Peyer's patch (tissue), 4 donors: ENCODE measurements at regions not wholly inside any gene's neighbourhood (a gene's known extent, or its start where the extent isn't known, plus 50 kb on each side); places are given as distances from the start of the nearest gene placed in this dataset.

Source experiments
- POLR2A ChIP-seq, 2 donors: fragments of 450-650 bp; IDR thresholded peaks; one replicate each; pipeline ENCODE4 v1.5.1; 2017; ENCODE audit warnings: antibody characterized with exemption in 2 of 2, mild to moderate bottlenecking in 2 of 2, moderate library complexity in 2 of 2
- TF ChIP-seq, protein P1 (sequence below), 6 experiments: fragments of 450-650 bp in 4 of 6; fragments of 200-600 bp in 2 of 6; sonication (generic) in 1 of 6; IDR thresholded peaks; one replicate each; pipeline ENCODE4 v1.5.1; 2017 to 2019; ENCODE audit warnings: antibody characterized with exemption in 6 of 6, mild to moderate bottlenecking in 3 of 6, moderate library complexity in 1 of 6

DNA sequence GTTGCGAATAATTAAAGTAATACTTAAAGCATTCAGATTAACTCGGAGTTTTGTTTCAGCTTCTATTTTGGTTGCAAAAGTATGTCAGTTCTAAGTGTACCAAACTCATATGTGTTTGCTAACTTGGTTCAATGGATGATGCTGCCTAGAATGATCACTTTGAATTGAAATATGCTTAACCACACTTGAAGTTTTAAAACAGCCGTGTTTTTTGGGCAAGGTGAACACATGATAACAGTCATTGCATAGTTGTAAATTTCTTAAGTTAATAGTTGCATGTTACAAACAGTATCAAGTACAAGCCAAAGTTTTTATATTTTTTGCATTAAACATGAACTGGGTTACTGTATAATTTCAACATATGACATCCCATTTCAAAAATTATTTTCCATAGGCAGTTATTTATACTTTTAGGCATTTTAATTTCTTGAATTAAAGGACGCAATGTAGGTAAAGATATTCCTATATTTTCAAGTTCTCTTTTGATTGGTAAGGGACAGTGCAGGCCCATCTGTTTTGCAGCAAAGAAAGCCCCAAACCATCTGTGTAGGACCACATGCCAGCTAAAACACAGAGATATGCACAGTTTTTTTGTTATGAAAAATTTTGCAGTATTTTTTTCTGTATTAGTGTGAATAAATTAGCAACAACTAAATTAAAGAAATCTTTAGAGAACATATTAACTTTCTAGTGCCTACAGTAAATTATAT, 575.5 kb downstream of the PRKD1 start:
- TF ChIP-seq, protein P1, sequence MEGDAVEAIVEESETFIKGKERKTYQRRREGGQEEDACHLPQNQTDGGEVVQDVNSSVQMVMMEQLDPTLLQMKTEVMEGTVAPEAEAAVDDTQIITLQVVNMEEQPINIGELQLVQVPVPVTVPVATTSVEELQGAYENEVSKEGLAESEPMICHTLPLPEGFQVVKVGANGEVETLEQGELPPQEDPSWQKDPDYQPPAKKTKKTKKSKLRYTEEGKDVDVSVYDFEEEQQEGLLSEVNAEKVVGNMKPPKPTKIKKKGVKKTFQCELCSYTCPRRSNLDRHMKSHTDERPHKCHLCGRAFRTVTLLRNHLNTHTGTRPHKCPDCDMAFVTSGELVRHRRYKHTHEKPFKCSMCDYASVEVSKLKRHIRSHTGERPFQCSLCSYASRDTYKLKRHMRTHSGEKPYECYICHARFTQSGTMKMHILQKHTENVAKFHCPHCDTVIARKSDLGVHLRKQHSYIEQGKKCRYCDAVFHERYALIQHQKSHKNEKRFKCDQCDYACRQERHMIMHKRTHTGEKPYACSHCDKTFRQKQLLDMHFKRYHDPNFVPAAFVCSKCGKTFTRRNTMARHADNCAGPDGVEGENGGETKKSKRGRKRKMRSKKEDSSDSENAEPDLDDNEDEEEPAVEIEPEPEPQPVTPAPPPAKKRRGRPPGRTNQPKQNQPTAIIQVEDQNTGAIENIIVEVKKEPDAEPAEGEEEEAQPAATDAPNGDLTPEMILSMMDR (IDR thresholded peaks at IDR 0.05): no peak
- TF ChIP-seq POLR2A (IDR thresholded peaks at IDR 0.05): no peak
